ENCODE measurements at regions not wholly inside any gene's neighbourhood (a gene's known extent, or its start where the extent isn't known, plus 50 kb on each side); places are given as distances from the start of the nearest gene placed in this dataset.

- no peak for DNase-seq
Measured at GRCh38 chr11:19394525-19395016, 153.8 kb upstream of the E2F8 start.

- no peak for DNase-seq
Measured at GRCh38 chr11:19393941-19394340, 153.2 kb upstream of the E2F8 start.

GRCh38 chr11:19392847-19393518 is 152.2 kb upstream of the E2F8 start:
- no peak for DNase-seq

GRCh38 chr11:19392321-19392720 is 151.6 kb upstream of the E2F8 start:
- no peak for DNase-seq

GRCh38 chr11:19391652-19392051 is 150.9 kb upstream of the E2F8 start:
- DNase-seq, result no peak

GRCh38 chr11:19391026-19391425 is 150.3 kb upstream of the E2F8 start:
- DNase-seq, result no peak

- DNase-seq, result no peak
Measured at GRCh38 chr11:19389787-19390303, 149.1 kb upstream of the E2F8 start.

- DNase-seq, result no peak
Measured at GRCh38 chr11:19382131-19382611, 141.4 kb upstream of the E2F8 start.

GRCh38 chr11:19380375-19380774 is 139.6 kb upstream of the E2F8 start:
- no peak for DNase-seq

- DNase-seq, result no peak
Measured at GRCh38 chr11:19379465-19379864, 138.7 kb upstream of the E2F8 start.

GRCh38 chr11:19378814-19379213 is 138.1 kb upstream of the E2F8 start:
- DNase-seq, result no peak

GRCh38 chr11:19377881-19378280 is 137.1 kb upstream of the E2F8 start:
- DNase-seq, result no peak

- DNase-seq, result no peak
Measured at GRCh38 chr11:19375440-19375839, 134.7 kb upstream of the E2F8 start.

GRCh38 chr11:19374151-19374569 is 133.4 kb upstream of the E2F8 start:
- no peak for DNase-seq

- DNase-seq, result no peak
Measured at GRCh38 chr11:19372381-19372780, 131.6 kb upstream of the E2F8 start.

- no peak for DNase-seq
Measured at GRCh38 chr11:19370100-19370861, 129.5 kb upstream of the E2F8 start.

GRCh38 chr11:19368726-19369375 is 128.1 kb upstream of the E2F8 start:
- DNase-seq, result no peak

GRCh38 chr11:19366992-19367709 is 126.4 kb upstream of the E2F8 start:
- no peak for DNase-seq

GRCh38 chr11:19365743-19366410 is 125.1 kb upstream of the E2F8 start:
- DNase-seq, result no peak

GRCh38 chr11:19359221-19360000 is 118.7 kb upstream of the E2F8 start:
- no peak for DNase-seq

- DNase-seq, result no peak
Measured at GRCh38 chr11:19357943-19358342, 117.2 kb upstream of the E2F8 start.

Measured in NCI-H2107 (cell line).